ENCODE measurements at regions not wholly inside any gene's neighbourhood (a gene's known extent, or its start where the extent isn't known, plus 50 kb on each side); places are given as distances from the start of the nearest gene placed in this dataset.

GRCh38 chr6:135667691-135668455, 170.3 kb upstream of the AHI1 start (continued):
- TF ChIP-seq ZBTB11 (tag by site-specific recombination; conservative IDR thresholded peaks at IDR 0.05; ENCODE audit: low read depth) (no peak), ZBTB20 (tag by site-specific recombination; IDR thresholded peaks at IDR 0.05) (peak; percentile 42; the same call in 1 of the 2 replicates), ZNF239 (tag by site-specific recombination; IDR thresholded peaks at IDR 0.05) (no peak), RBAK (tag by site-specific recombination; IDR thresholded peaks at IDR 0.05) (no peak), IKZF3 (tag by site-specific recombination; IDR thresholded peaks at IDR 0.05) (0 out of 2 replicates have a peak, but pooled peaks have one; percentile 51), ZNF133 (tag by site-specific recombination; IDR thresholded peaks at IDR 0.05) (no peak), PRDM2 (tag by site-specific recombination; IDR thresholded peaks at IDR 0.05; ENCODE audit: borderline replicate concordance) (no peak), PRDM6 (tag by site-specific recombination; IDR thresholded peaks at IDR 0.05) (peak; percentile 48), ZNF433 (tag by site-specific recombination; IDR thresholded peaks at IDR 0.05; ENCODE audit: low read depth) (no peak), ZNF747 (tag by site-specific recombination; IDR thresholded peaks at IDR 0.05) (no peak), TRIM28 (IDR thresholded peaks at IDR 0.05; ENCODE audit: borderline replicate concordance, low read length) (0 out of 2 replicates have a peak, but pooled peaks have one; percentile 54), ZNF548 (tag by site-specific recombination; IDR thresholded peaks at IDR 0.05) (no peak), ZNF768 (tag by site-specific recombination; IDR thresholded peaks at IDR 0.05) (no peak), KLF16 (tag by site-specific recombination; IDR thresholded peaks at IDR 0.05) (no peak), ZNF501 (tag by site-specific recombination; IDR thresholded peaks at IDR 0.05) (no peak), ZNF585B (tag by site-specific recombination; IDR thresholded peaks at IDR 0.05) (no peak), ZNF146 (tag by site-specific recombination; IDR thresholded peaks at IDR 0.05) (no peak), ZFP69B (tag by site-specific recombination; IDR thresholded peaks at IDR 0.05) (peak; percentile 29; the same call in 1 of the 2 replicates), ZNF610 (tag by site-specific recombination; IDR thresholded peaks at IDR 0.05; ENCODE audit: borderline replicate concordance) (no peak), BCL6B (tag by site-specific recombination; IDR thresholded peaks at IDR 0.05) (no peak), EGR2 (tag by site-specific recombination; IDR thresholded peaks at IDR 0.05; ENCODE audit: low read depth) (no peak), ZNF624 (tag by site-specific recombination; IDR thresholded peaks at IDR 0.05) (no peak), ZBTB6 (tag by site-specific recombination; IDR thresholded peaks at IDR 0.05) (no peak), ZNF449 (tag by site-specific recombination; IDR thresholded peaks at IDR 0.05) (no peak)

Data from HEK293 (cell line).